Effector CD8-positive, alpha-beta T cell (primary cell): ENCODE measurements at regions not wholly inside any gene's neighbourhood (a gene's known extent, or its start where the extent isn't known, plus 50 kb on each side); places are given as distances from the start of the nearest gene placed in this dataset.
"Not testable (repeated sequence)": the region's sequence is repeated elsewhere in the genome, so short reads cannot be mapped to it uniquely, and the experiment has no call there.

Experiments
- DNase-seq: peaks from one replicate; lab custom pipeline; 2025; lab: John Stamatoyannopoulos, UW

GRCh38 chr21:17391811-17392340, 121.0 kb upstream of the CXADR start:
- no peak for DNase-seq

- no peak for DNase-seq
Observed at GRCh38 chr21:17393413-17393812, 119.4 kb upstream of the CXADR start.

GRCh38 chr21:17396948-17397347, 115.9 kb upstream of the CXADR start:
- DNase-seq = no peak

- DNase-seq = no peak
Observed at GRCh38 chr21:17397703-17398102, 115.1 kb upstream of the CXADR start.

GRCh38 chr21:17398954-17399353, 113.9 kb upstream of the CXADR start:
- DNase-seq = not testable (repeated sequence)

- DNase-seq = no peak
Observed at GRCh38 chr21:17402937-17403336, 109.9 kb upstream of the CXADR start.

GRCh38 chr21:17406202-17406601, 106.6 kb upstream of the CXADR start:
- no peak for DNase-seq

- no peak for DNase-seq
Observed at GRCh38 chr21:17414766-17415165, 98.1 kb upstream of the CXADR start.

- DNase-seq = no peak
Observed at GRCh38 chr21:17416139-17416538, 96.7 kb upstream of the CXADR start.

GRCh38 chr21:17422931-17423330, 89.9 kb upstream of the CXADR start:
- DNase-seq = no peak

- no peak for DNase-seq
Observed at GRCh38 chr21:17427157-17427556, 85.7 kb upstream of the CXADR start.

- no peak for DNase-seq
Observed at GRCh38 chr21:17427831-17428483, 84.9 kb upstream of the CXADR start.

- no peak for DNase-seq
Observed at GRCh38 chr21:17428484-17428869, 84.4 kb upstream of the CXADR start.

- no peak for DNase-seq
Observed at GRCh38 chr21:17428980-17429379, 83.9 kb upstream of the CXADR start.

- DNase-seq = no peak
Observed at GRCh38 chr21:17429936-17430335, 82.9 kb upstream of the CXADR start.

GRCh38 chr21:17432732-17433057, 80.1 kb upstream of the CXADR start:
- DNase-seq = no peak

GRCh38 chr21:17433730-17434129, 79.1 kb upstream of the CXADR start:
- DNase-seq = no peak

- no peak for DNase-seq
Observed at GRCh38 chr21:17435565-17436543, 77.0 kb upstream of the CXADR start.

- DNase-seq = no peak
Observed at GRCh38 chr21:17436626-17437111, 76.2 kb upstream of the CXADR start.

GRCh38 chr21:17438635-17439034, 74.2 kb upstream of the CXADR start:
- DNase-seq = no peak

- no peak for DNase-seq
Observed at GRCh38 chr21:17440969-17441368, 71.9 kb upstream of the CXADR start.

GRCh38 chr21:17441370-17441769, 71.5 kb upstream of the CXADR start:
- DNase-seq = no peak

- no peak for DNase-seq
Observed at GRCh38 chr21:17442165-17442564, 70.7 kb upstream of the CXADR start.
